Neural progenitor cell (in vitro differentiated cells): ENCODE measurements at regions not wholly inside any gene's neighbourhood (a gene's known extent, or its start where the extent isn't known, plus 50 kb on each side); places are given as distances from the start of the nearest gene placed in this dataset.

Experiments
- CTCF ChIP-seq: fragments of 200-600 bp; sonication (generic); IDR thresholded peaks from 2 replicates; pipeline ENCODE4 v1.5.1; 2017; ENCODE audit warnings: antibody characterized with exemption, mild to moderate bottlenecking
- EZH2 ChIP-seq: fragments of 200-600 bp; sonication (generic); IDR thresholded peaks from 2 replicates; pipeline ENCODE4 v1.6.1; 2017; ENCODE audit warnings: antibody characterized with exemption, mild to moderate bottlenecking, moderate library complexity
- EZH2phosphoT487 ChIP-seq: fragments of 200-600 bp; sonication (generic); IDR thresholded peaks from 2 replicates; pipeline ENCODE4 v1.6.1; 2017; ENCODE audit warnings: antibody characterized with exemption

- no peak for TF ChIP-seq CTCF
- TF ChIP-seq EZH2phosphoT487 = no peak
- TF ChIP-seq EZH2 = no peak
Observed at GRCh38 chr4:133565379-133565778, 416.3 kb downstream of the PCDH10 start.
